ENCODE measurements at regions not wholly inside any gene's neighbourhood (a gene's known extent, or its start where the extent isn't known, plus 50 kb on each side); places are given as distances from the start of the nearest gene placed in this dataset.

DNA sequence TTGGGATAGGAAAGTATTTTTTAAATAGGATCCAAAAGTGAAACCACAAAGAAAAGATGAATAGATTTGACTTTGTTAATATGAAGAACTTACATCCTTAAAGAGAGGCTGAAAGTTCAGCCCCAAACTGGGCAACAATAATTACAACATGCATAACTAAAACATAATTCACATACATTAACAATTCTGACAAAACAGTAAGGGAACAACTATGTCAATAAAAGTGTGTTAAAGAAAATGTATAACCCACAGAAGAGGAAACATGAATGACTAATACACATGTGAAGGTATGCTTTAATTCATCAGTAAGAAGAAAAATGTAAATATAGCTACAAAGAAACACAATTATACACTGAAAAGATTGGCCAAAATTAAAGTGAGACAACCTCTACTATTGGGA is 1597.6 kb upstream of the MIR17HG start:
- H3K4me1 ChIP-seq (ENCODE audit: control insufficient read depth in 4 of 4, insufficient read depth in 4 of 4, low read length in 3 of 4): no peaks in the 10 kb centered on the region
- no peaks in the 10 kb centered on the region for H3K36me3 ChIP-seq (ENCODE audit: control insufficient read depth in 4 of 4, insufficient read depth in 3 of 4, low read depth in 1 of 4, low read length in 3 of 4)
- H3K9ac ChIP-seq (ENCODE audit: low read depth in 1 of 2, low read length in 2 of 2): no peak overlapping the region
- no peak overlapping the region for H3K4me3 ChIP-seq (ENCODE audit: low read depth in 1 of 3, low read length in 3 of 3)
- DNase-seq (ENCODE audit: low spot score): no peak
- no peak overlapping the region for H3K27ac ChIP-seq (ENCODE audit: low read depth in 1 of 2, low read length in 2 of 2)
- H3K27me3 ChIP-seq (ENCODE audit: control insufficient read depth in 4 of 4, insufficient read depth in 4 of 4, low read length in 3 of 4): no peaks in the 10 kb centered on the region
- TF ChIP-seq FOXA2 (IDR thresholded peaks at IDR 0.05): no peak
- TF ChIP-seq NR2F2 (IDR thresholded peaks at IDR 0.05): no peak
- TF ChIP-seq FOXA1 (IDR thresholded peaks at IDR 0.05): no peak
- no peak for TF ChIP-seq YY1 (IDR thresholded peaks at IDR 0.05)
- TF ChIP-seq SP1 (IDR thresholded peaks at IDR 0.05): no peak
- TF ChIP-seq, protein P1, sequence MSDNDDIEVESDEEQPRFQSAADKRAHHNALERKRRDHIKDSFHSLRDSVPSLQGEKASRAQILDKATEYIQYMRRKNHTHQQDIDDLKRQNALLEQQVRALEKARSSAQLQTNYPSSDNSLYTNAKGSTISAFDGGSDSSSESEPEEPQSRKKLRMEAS (IDR thresholded peaks at IDR 0.05): no peak
- H3K9me3 ChIP-seq (ENCODE audit: control insufficient read depth in 4 of 4, low read length in 3 of 4): no peaks in the 10 kb centered on the region

DNA sequence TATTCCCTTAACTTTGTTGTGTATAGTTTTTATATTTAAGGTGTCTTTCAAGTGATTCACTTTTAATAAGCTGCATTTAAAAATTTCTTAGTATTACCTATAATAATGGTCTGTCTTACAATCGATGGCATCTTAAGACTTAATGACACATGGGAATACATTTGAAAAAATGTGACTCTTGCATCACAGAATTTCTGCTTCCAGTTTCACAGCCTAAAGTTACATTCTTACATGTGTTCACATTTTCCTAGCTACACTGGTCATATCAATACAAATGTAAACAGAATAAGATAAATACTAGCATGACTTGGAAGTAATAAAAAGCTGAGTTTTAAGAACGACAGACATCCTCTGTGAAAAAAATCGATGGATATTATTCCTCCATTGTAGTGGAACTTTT is 1597.1 kb upstream of the MIR17HG start:
- H3K36me3 ChIP-seq (ENCODE audit: control insufficient read depth in 4 of 4, insufficient read depth in 3 of 4, low read depth in 1 of 4, low read length in 3 of 4): no peaks in the 10 kb centered on the region
- DNase-seq (ENCODE audit: low spot score): no peak
- TF ChIP-seq CTCF (IDR thresholded peaks at IDR 0.05; ENCODE audit: low read depth, low read length, missing input control) (no peak), FOXA1 (IDR thresholded peaks at IDR 0.05) (no peak), SP1 (IDR thresholded peaks at IDR 0.05) (no peak), HNF4G (IDR thresholded peaks at IDR 0.05) (no peak), GABPA (IDR thresholded peaks at IDR 0.05 in 1 of 2, conservative IDR thresholded peaks at IDR 0.05 in 1 of 2) (no peak), EGR1 (IDR thresholded peaks at IDR 0.05; ENCODE audit: low read depth in 2 of 2) (no peak), JUND (IDR thresholded peaks at IDR 0.05) (no peak), RXRA (IDR thresholded peaks at IDR 0.05) (no peak), HNF4A (conservative IDR thresholded peaks at IDR 0.05) (no peak), FOXA2 (IDR thresholded peaks at IDR 0.05) (no peak), RAD21 (IDR thresholded peaks at IDR 0.05) (no peak)
- TF ChIP-seq, protein P2, sequence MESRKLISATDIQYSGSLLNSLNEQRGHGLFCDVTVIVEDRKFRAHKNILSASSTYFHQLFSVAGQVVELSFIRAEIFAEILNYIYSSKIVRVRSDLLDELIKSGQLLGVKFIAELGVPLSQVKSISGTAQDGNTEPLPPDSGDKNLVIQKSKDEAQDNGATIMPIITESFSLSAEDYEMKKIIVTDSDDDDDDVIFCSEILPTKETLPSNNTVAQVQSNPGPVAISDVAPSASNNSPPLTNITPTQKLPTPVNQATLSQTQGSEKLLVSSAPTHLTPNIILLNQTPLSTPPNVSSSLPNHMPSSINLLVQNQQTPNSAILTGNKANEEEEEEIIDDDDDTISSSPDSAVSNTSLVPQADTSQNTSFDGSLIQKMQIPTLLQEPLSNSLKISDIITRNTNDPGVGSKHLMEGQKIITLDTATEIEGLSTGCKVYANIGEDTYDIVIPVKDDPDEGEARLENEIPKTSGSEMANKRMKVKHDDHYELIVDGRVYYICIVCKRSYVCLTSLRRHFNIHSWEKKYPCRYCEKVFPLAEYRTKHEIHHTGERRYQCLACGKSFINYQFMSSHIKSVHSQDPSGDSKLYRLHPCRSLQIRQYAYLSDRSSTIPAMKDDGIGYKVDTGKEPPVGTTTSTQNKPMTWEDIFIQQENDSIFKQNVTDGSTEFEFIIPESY (IDR thresholded peaks at IDR 0.05): no peak
- TF ChIP-seq, protein P3, sequence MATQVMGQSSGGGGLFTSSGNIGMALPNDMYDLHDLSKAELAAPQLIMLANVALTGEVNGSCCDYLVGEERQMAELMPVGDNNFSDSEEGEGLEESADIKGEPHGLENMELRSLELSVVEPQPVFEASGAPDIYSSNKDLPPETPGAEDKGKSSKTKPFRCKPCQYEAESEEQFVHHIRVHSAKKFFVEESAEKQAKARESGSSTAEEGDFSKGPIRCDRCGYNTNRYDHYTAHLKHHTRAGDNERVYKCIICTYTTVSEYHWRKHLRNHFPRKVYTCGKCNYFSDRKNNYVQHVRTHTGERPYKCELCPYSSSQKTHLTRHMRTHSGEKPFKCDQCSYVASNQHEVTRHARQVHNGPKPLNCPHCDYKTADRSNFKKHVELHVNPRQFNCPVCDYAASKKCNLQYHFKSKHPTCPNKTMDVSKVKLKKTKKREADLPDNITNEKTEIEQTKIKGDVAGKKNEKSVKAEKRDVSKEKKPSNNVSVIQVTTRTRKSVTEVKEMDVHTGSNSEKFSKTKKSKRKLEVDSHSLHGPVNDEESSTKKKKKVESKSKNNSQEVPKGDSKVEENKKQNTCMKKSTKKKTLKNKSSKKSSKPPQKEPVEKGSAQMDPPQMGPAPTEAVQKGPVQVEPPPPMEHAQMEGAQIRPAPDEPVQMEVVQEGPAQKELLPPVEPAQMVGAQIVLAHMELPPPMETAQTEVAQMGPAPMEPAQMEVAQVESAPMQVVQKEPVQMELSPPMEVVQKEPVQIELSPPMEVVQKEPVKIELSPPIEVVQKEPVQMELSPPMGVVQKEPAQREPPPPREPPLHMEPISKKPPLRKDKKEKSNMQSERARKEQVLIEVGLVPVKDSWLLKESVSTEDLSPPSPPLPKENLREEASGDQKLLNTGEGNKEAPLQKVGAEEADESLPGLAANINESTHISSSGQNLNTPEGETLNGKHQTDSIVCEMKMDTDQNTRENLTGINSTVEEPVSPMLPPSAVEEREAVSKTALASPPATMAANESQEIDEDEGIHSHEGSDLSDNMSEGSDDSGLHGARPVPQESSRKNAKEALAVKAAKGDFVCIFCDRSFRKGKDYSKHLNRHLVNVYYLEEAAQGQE (IDR thresholded peaks at IDR 0.05): no peak
- no peak overlapping the region for H3K27ac ChIP-seq (ENCODE audit: low read depth in 1 of 2, low read length in 2 of 2)
- no peaks in the 10 kb centered on the region for H3K9me3 ChIP-seq (ENCODE audit: control insufficient read depth in 4 of 4, low read length in 3 of 4)
- no peaks in the 10 kb centered on the region for H3K27me3 ChIP-seq (ENCODE audit: control insufficient read depth in 4 of 4, insufficient read depth in 4 of 4, low read length in 3 of 4)
- H3K9ac ChIP-seq (ENCODE audit: low read depth in 1 of 2, low read length in 2 of 2): no peak overlapping the region
- H3K4me3 ChIP-seq (ENCODE audit: low read depth in 1 of 3, low read length in 3 of 3): no peak overlapping the region
- H3K4me1 ChIP-seq (ENCODE audit: control insufficient read depth in 4 of 4, insufficient read depth in 4 of 4, low read length in 3 of 4): no peaks in the 10 kb centered on the region
- WGBS: 73% methylated on average over 3 of the region's 3 CpGs

All from liver (tissue), 8 donors.